ENCODE measurements at regions not wholly inside any gene's neighbourhood (a gene's known extent, or its start where the extent isn't known, plus 50 kb on each side); places are given as distances from the start of the nearest gene placed in this dataset.
"Not testable (repeated sequence)": the region's sequence is repeated elsewhere in the genome, so short reads cannot be mapped to it uniquely, and the experiment has no call there.

DNA sequence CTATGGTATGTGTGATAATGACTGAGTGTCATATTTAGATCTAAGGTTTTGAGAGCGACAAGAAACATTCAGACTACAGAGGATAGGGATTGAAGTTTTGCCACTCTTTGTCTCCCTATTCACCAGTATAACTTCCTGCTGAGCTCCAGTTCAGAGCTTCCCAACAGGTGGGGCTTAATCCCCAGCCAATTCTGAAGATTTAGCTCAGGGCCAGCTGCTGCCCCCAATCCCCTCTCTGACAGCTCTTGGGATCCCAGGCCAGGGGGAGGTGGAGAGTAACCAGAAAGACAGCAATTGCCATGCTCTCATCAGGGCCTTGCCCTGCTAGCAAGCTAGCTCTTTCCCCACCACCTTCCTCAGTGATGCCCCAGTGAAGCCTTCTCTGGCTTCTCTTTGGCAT lies 57.8 kb downstream of the TRIL start:
- peaks cover 0 to 5% of the 10 kb centered on the region in 2 donors for H3K4me1 ChIP-seq (replicated peaks in 1 of 2)
- 86 to 100% (median 94%) methylated on average over 1 of the region's 1 CpG; no CpG with 5 or more reads in 6 of the 10 experiments for WGBS, 10 experiments
- ATAC-seq (replicated peaks in 6 of 8), result no peak
- H3K27ac ChIP-seq, result no peak overlapping the region
- H3K4me3 ChIP-seq, result no peak overlapping the region
- in situ Hi-C loops (cut with MboI; ENCODE audit: low pct_unique_long_range_greater_than_20kb in 2 of 9, low sequenced_read_pairs in 9 of 9, unreplicated experiment in 9 of 9), result no loop called here

DNA sequence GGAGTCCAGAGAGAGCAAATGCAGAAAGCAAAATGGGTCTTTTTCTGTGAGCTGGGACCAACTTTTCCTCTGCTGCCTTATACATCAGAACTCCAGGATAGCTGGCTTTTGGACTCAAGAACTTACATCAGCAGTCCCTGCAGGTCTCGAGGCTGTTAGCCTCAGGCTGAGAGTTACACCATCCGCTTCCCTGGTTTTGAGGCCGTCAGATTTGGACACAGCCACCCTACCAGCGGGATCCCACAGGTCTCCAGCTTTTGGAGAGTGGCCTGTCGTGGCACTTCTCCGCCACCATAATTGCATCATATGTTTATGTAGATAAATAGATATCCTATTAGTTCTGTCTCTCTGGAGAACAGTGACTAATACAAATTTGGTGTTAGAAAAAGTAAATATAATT lies 64.2 kb downstream of the TRIL start:
- Histone ChIP-seq H3K27ac (no peak overlapping the region), H3K4me3 (no peak overlapping the region), H3K4me1 (replicated peaks in 1 of 2) (no peaks in the 10 kb centered on the region)
- in situ Hi-C loops (cut with MboI; ENCODE audit: low pct_unique_long_range_greater_than_20kb in 2 of 9, low sequenced_read_pairs in 9 of 9, unreplicated experiment in 9 of 9), result no loop called here
- 83 to 100% (median 96%) methylated on average over 1 to 5 of the region's 6 CpGs; no CpG with 5 or more reads in 4 of the 10 experiments for WGBS, 10 experiments
- no peak for ATAC-seq (replicated peaks in 6 of 8)

DNA sequence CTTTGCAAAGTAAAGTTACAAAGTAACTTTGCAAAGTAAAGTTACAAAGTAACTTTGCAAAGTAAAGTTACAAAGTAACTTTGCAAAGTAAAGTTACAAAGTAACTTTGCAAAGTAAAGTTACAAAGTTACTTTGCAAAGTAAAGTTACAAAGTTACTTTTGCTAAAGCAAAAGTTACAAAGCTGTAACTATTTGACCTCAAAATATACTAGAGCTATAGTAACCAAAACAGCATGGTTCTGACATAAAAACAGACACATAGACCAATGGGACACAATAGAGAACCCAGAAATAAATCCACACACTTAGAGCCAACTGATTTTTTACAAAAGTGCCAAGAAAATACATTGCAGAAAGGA lies 66.3 kb downstream of the TRIL start:
- H3K27ac ChIP-seq; H3K4me3 ChIP-seq; ATAC-seq (replicated peaks in 6 of 8); in situ Hi-C loops (cut with MboI; ENCODE audit: low pct_unique_long_range_greater_than_20kb in 2 of 9, low sequenced_read_pairs in 9 of 9, unreplicated experiment in 9 of 9); H3K4me1 ChIP-seq (replicated peaks in 1 of 2): not testable (repeated sequence)

DNA sequence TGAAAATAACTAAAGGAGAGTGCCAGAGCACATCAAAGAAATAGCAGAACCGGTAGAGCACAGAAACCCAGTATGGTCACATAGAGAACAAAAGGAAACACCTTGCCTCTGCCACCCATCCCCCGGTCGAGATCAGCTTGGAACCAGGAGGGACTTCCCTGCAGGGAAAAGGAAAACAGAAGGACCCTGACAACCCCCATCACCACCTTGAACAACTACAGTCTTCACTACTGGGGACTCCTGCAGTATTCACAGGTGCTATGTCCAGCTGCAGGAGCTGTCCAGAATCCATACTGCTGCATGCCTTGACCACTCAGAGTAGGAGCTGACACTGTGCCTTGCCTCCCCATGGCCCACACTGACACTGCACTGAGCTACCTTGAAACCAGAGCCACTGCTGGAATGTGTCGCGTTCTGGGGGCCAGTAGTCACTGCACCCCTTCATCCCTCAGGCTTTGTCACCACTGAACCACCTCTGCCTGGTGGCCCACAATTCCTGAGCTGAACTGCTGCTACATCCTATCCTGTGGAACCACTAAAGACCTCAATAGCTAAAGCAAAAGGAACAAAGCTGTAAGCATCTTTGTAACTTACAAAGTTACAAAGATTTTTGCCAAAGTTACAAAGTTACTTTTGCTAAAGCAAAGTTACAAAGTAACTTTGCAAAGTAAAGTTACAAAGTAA lies 66.8 kb downstream of the TRIL start:
- no peak overlapping the region for H3K4me3 ChIP-seq
- no peak overlapping the region for H3K27ac ChIP-seq
- 20 to 100% (median 55%) methylated on average over 1 to 4 of the region's 5 CpGs; no CpG with 5 or more reads in 4 of the 10 experiments for WGBS, 10 experiments
- in situ Hi-C loops (cut with MboI; ENCODE audit: low pct_unique_long_range_greater_than_20kb in 2 of 9, low sequenced_read_pairs in 9 of 9, unreplicated experiment in 9 of 9), result no loop called here
- no peak for ATAC-seq (replicated peaks in 6 of 8)
- no peaks in the 10 kb centered on the region for H3K4me1 ChIP-seq (replicated peaks in 1 of 2)

DNA sequence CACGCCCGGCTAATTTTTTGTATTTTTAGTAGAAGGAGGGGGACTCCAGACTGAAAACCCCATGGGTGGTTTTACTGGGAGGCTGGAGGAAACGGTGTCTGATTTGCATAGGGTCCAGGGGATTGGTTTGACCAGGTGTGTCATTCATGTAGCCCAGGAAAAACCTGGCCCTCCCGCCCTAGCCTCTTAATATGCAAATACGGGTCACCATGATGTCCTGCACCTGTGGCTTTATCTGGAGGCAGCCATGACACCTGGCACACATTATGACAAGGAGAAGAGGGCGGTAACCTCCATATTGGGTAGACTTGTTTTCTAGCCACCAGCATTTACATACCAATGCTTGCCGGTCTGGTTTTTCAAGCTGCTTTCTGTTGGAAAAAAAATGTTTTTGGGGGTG lies 68.0 kb downstream of the TRIL start:
- in situ Hi-C loops (cut with MboI; ENCODE audit: low pct_unique_long_range_greater_than_20kb in 2 of 9, low sequenced_read_pairs in 9 of 9, unreplicated experiment in 9 of 9), result no loop called here
- no peak overlapping the region for H3K27ac ChIP-seq
- H3K4me3 ChIP-seq, result no peak overlapping the region
- no peaks in the 10 kb centered on the region for H3K4me1 ChIP-seq (replicated peaks in 1 of 2)
- WGBS, 10 experiments, result 40 to 58% (median 46%) methylated on average over 3 to 6 of the region's 7 CpGs; no CpG with 5 or more reads in 3 of the 10 experiments
- peak in 1 of 8 experiments; percentile 25 for ATAC-seq (replicated peaks in 6 of 8)

DNA sequence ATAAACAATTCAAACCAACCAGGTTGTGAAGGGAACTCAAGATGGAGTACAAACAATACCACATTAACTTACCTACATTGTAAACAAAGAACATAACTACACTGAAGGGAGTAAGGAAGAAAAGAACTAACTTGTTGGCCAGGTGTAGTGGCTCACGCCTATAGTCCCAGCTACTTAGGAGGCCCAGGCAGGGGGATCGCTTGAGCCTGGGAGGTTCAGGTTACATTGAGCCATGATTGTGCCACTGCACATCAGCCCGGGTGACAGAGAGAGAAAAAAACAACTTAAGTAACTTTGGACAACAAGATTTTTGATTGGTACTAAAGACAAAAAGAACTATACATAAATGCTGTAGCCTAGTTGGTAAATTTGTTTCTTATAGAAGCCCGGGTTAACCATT lies 68.8 kb downstream of the TRIL start:
- Histone ChIP-seq H3K27ac (no peak overlapping the region), H3K4me3 (no peak overlapping the region), H3K4me1 (replicated peaks in 1 of 2) (no peaks in the 10 kb centered on the region)
- no peak for ATAC-seq (replicated peaks in 6 of 8)
- WGBS, 10 experiments, result 53 to 87% (median 72%) methylated on average over 1 to 4 of the region's 4 CpGs; no CpG with 5 or more reads in 2 of the 10 experiments
- in situ Hi-C loops (cut with MboI; ENCODE audit: low pct_unique_long_range_greater_than_20kb in 2 of 9, low sequenced_read_pairs in 9 of 9, unreplicated experiment in 9 of 9), result no loop called here

DNA sequence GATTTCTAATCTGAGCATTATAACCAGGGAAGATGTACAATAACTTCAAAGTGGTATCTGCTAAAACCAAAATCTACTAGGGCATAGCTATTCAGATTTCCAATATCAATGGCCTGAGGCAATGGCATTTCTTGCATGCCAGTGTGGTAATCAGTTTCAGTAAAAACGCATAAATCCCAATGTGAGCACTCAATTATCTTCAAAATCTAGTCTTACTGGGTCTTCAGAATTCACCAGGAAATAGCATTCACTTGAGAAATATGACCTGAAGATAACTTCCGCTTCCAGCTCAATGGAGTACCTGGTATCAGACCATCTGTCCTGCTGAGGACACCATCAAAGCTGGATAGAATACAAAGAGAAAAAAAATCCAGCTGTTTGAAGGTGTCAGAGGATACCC lies 72.4 kb downstream of the TRIL start:
- H3K4me3 ChIP-seq, result no peak overlapping the region
- no peak for ATAC-seq (replicated peaks in 6 of 8)
- in situ Hi-C loops (cut with MboI; ENCODE audit: low pct_unique_long_range_greater_than_20kb in 2 of 9, low sequenced_read_pairs in 9 of 9, unreplicated experiment in 9 of 9), result no loop called here
- H3K27ac ChIP-seq, result no peak overlapping the region
- 44 to 100% (median 92%) methylated on average over 1 to 2 of the region's 2 CpGs; no CpG with 5 or more reads in 1 of the 10 experiments for WGBS, 10 experiments
- H3K4me1 ChIP-seq (replicated peaks in 1 of 2), result no peaks in the 10 kb centered on the region

DNA sequence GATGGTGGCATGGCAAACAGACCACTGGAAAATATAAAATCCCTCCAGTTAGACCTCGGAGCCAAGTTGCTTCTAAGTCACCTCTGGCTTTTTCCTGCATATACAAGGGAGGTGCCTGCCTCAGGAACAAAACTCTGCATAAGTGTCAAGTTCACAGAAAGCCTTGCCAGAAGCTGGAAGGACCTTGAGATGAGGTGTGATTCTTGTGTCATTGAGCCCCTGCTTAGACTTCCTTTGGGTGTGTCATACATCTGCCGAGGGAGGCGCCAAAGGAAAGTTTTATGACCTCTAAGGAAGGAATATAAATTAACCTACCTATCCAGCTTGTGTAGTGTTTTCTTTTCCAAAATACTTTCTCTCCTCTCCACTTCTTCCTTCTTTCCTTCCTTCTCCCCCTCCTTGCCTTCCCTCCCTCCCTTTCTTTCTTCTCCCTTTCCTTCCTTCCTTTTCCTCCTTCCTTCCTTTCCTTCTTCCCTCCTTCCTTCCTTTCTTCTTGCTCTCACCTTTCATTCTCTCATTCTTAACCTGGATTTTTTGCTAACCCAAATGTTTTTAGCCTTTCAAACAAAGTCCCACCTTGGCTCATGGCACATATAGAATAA lies 75.2 kb downstream of the TRIL start:
- 18 to 88% (median 66%) methylated on average over 1 to 3 of the region's 3 CpGs for WGBS, 10 experiments
- no peak overlapping the region for H3K27ac ChIP-seq
- H3K4me1 ChIP-seq (replicated peaks in 1 of 2), result no peaks in the 10 kb centered on the region
- H3K4me3 ChIP-seq, result no peak overlapping the region
- in situ Hi-C loops (cut with MboI; ENCODE audit: low pct_unique_long_range_greater_than_20kb in 2 of 9, low sequenced_read_pairs in 9 of 9, unreplicated experiment in 9 of 9), result no loop called here
- peak in 2 of 8 experiments; percentile 56 to 61 for ATAC-seq (replicated peaks in 6 of 8)

DNA sequence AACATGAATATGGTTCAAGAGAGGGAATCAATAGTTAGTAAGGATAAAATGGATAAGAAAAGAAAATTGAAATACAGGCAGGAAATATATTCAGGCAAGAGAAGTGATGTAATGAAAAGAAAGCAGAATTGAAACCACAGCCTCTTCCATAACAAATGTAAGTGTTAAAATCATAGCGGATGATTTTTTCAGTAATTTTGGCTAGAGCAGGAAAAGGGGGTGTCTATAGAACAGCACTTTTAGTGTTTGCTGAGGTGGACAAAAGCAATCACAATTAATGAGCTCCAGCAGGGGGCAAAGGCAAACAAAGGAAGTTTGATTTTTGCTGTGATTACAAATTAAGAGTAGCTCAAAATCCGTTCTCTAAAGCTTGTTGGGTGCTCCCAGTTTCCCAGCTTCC lies 79.0 kb downstream of the TRIL start:
- H3K4me1 ChIP-seq (replicated peaks in 1 of 2), result peaks cover 0 to 2% of the 10 kb centered on the region in 2 donors
- in situ Hi-C loops (cut with MboI; ENCODE audit: low pct_unique_long_range_greater_than_20kb in 2 of 9, low sequenced_read_pairs in 9 of 9, unreplicated experiment in 9 of 9), result no loop called here
- H3K4me3 ChIP-seq, result no peak overlapping the region
- 33 to 100% (median 66%) methylated on average over 1 to 2 of the region's 2 CpGs; no CpG with 5 or more reads in 1 of the 10 experiments for WGBS, 10 experiments
- H3K27ac ChIP-seq, result no peak overlapping the region
- ATAC-seq (replicated peaks in 6 of 8), result no peak

DNA sequence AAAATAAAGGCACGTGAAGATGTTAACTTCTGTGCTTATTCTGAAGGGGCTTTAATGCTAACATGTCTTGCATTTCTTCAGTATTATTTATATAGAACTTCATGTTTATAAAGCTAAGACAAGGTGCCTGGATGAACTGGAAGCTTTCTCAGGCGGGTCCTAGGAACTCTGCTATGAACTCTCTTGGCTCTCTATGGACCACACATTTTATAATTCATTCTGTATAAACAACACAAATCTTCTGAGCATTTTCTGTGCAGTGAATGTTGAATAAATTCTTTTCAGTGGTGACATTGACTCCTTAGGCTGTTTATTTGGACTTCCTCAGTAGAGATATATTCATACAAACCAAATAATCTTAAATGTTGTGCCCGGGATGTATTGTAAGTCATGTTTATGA lies 79.6 kb downstream of the TRIL start:
- in situ Hi-C loops (cut with MboI; ENCODE audit: low pct_unique_long_range_greater_than_20kb in 2 of 9, low sequenced_read_pairs in 9 of 9, unreplicated experiment in 9 of 9), result no loop called here
- 51 to 100% (median 94%) methylated on average over 1 to 3 of the region's 3 CpGs for WGBS, 10 experiments
- Histone ChIP-seq H3K27ac (no peak overlapping the region), H3K4me3 (no peak overlapping the region), H3K4me1 (replicated peaks in 1 of 2) (peaks cover 0 to 2% of the 10 kb centered on the region in 2 donors)
- ATAC-seq (replicated peaks in 6 of 8), result no peak
